Panc1 (cell line): ENCODE measurements at regions not wholly inside any gene's neighbourhood (a gene's known extent, or its start where the extent isn't known, plus 50 kb on each side); places are given as distances from the start of the nearest gene placed in this dataset.
"Not testable (repeated sequence)": the region's sequence is repeated elsewhere in the genome, so short reads cannot be mapped to it uniquely, and the experiment has no call there.

Experiments
- ATAC-seq: fragments of 200-7000 bp; cut with Tn5 transposase; 2 replicates; pipeline ENCODE4 v1.9.1; 2020; ENCODE audit warnings: mild to moderate bottlenecking, moderate library complexity
- BruUV-seq: library from RNA; stranded (reverse); fragments of 400-500 nt; replicated peaks from 2 replicates; lab custom pipeline; 2021; lab: Mats Ljungman, UMichigan
- CTCF ChIA-PET: fragments of 300-600 bp; sonication (Branson Sonifier 250); formaldehyde crosslinking; loops from one replicate; lab custom pipeline; 2022; ENCODE audit warnings: antibody characterized with exemption; lab: Charles Lee
- POLR2A ChIA-PET: fragments of 300-600 bp; sonication (Branson Sonifier 250); formaldehyde crosslinking; loops from one replicate; lab custom pipeline; 2022; ENCODE audit warnings: antibody characterized with exemption; lab: Charles Lee
- DNase-seq: peaks from one replicate; pipeline ENCODE4 v3.0.0-alpha.2; 2010; ENCODE audit warnings: low read depth, low spot score
- H3K27ac ChIP-seq: 2 replicates; pipeline ENCODE4 v1.5.1; 2011; ENCODE audit warnings: mild to moderate bottlenecking, low read length, inconsistent platforms
- H3K27me3 ChIP-seq: fragments of 200-500 bp; sonication (Bioruptor generic); 2 replicates; pipeline ENCODE4 v1.6.0; 2014; ENCODE audit warnings: low read length, inconsistent platforms; ENCODE audit not compliant: control insufficient read depth, insufficient read depth
- H3K36me3 ChIP-seq: fragments of 200-500 bp; sonication (Bioruptor generic); 2 replicates; pipeline ENCODE4 v1.5.1; 2014; ENCODE audit warnings: inconsistent platforms, mild to moderate bottlenecking, low read length, moderate library complexity; ENCODE audit not compliant: control insufficient read depth, insufficient read depth
- H3K4me1 ChIP-seq: 2 replicates; pipeline ENCODE4 v1.5.1; 2011; ENCODE audit warnings: inconsistent platforms, mild to moderate bottlenecking, low read length, moderate library complexity; ENCODE audit not compliant: control insufficient read depth, insufficient read depth
- H3K4me3 ChIP-seq, 2 experiments: 2 replicates each; pipeline ENCODE4 v1.5.1; 2011 to 2012; ENCODE audit warnings: low read depth in 2 of 2, low read length in 2 of 2, mild to moderate bottlenecking in 2 of 2, inconsistent platforms in 1 of 2, moderate library complexity in 1 of 2
- H3K9me3 ChIP-seq: fragments of 200-500 bp; sonication (Bioruptor generic); 2 replicates; pipeline ENCODE4 v1.5.1; 2014; ENCODE audit warnings: low read depth, mild to moderate bottlenecking, inconsistent platforms, low read length, moderate library complexity; ENCODE audit not compliant: control insufficient read depth, insufficient read depth
- CTCF ChIP-seq: fragments of 450-650 bp; IDR thresholded peaks from 2 replicates; pipeline ENCODE4 v1.5.1; 2017; ENCODE audit warnings: mild to moderate bottlenecking
- POLR2AphosphoS5 ChIP-seq: IDR thresholded peaks from 2 replicates; pipeline ENCODE4 v1.6.1; 2012; ENCODE audit warnings: mild to moderate bottlenecking, low read depth, low read length, moderate library complexity
- REST ChIP-seq, 2 experiments: IDR thresholded peaks; 2 replicates each; pipeline ENCODE4 v1.6.1; 2011 to 2012; ENCODE audit warnings: low read depth in 2 of 2, control low read depth in 1 of 2, low read length in 1 of 2, mild to moderate bottlenecking in 1 of 2, moderate library complexity in 1 of 2; ENCODE audit not compliant: insufficient read depth in 1 of 2
- SIN3A ChIP-seq: IDR thresholded peaks from 2 replicates; pipeline ENCODE4 v1.6.1; 2012; ENCODE audit warnings: low read depth, mild to moderate bottlenecking, low read length, moderate library complexity, borderline replicate concordance; ENCODE audit not compliant: insufficient read depth
- TCF7L2 ChIP-seq: IDR thresholded peaks from 2 replicates; pipeline ENCODE4 v1.6.1; 2011; ENCODE audit warnings: mild to moderate bottlenecking, low read depth, low read length, inconsistent platforms
- in situ Hi-C: cut with HindIII; loops from 2 replicates; pipeline ENCODE4 v1.10.0; 2016; ENCODE audit warnings: low sequenced_read_pairs, low pct_unique_long_range_greater_than_20kb
- intact Hi-C: fragments of 100-400 bp; cut with micrococcal nuclease; formaldehyde crosslinking; loops from one replicate; pipeline ENCODE4 v1.10.0; 2022; ENCODE audit not compliant: unreplicated experiment

- POLR2A ChIA-PET, result no interaction called here
- no peaks in the 10 kb centered on the region for H3K9me3 ChIP-seq
- H3K36me3 ChIP-seq, result no peaks in the 10 kb centered on the region
- TF ChIP-seq TCF7L2 (no peak), POLR2AphosphoS5 (no peak), SIN3A (no peak), REST (IDR thresholded peaks at IDR 0.05; ENCODE audit: insufficient read depth in 1 of 2, low read depth in 2 of 2, low read length in 1 of 2) (no peak), CTCF (no peak)
- no peaks in the 10 kb centered on the region for H3K4me1 ChIP-seq
- in situ Hi-C loops, result no loop called here
- intact Hi-C loops, result no loop called here
- no peak overlapping the region for H3K4me3 ChIP-seq
- H3K27ac ChIP-seq, result no peak overlapping the region
- peaks cover 2% of the 10 kb centered on the region; the same call in 1 of the 2 replicates for H3K27me3 ChIP-seq
- DNase-seq, result no peak
- BruUV-seq, result no TSS peak
- CTCF ChIA-PET, result no interaction called here
- no peak for ATAC-seq
These were observed 584.6 kb downstream of the ALG10 start for GRCh38 chr12:34606749-34607519.

GRCh38 chr12:34607520-34608195, 585.4 kb downstream of the ALG10 start:
- no peak for DNase-seq
- Histone ChIP-seq H3K27me3 (peaks cover under 1% of the 10 kb centered on the region; the same call in 1 of the 2 replicates), H3K27ac (no peak overlapping the region), H3K9me3 (no peaks in the 10 kb centered on the region), H3K4me3 (no peak overlapping the region), H3K4me1 (no peaks in the 10 kb centered on the region), H3K36me3 (no peaks in the 10 kb centered on the region)
- in situ Hi-C loops, result no loop called here
- no TSS peak for BruUV-seq
- TF ChIP-seq TCF7L2 (no peak), CTCF (no peak), REST (IDR thresholded peaks at IDR 0.05; ENCODE audit: insufficient read depth in 1 of 2, low read depth in 2 of 2, low read length in 1 of 2) (no peak), POLR2AphosphoS5 (no peak), SIN3A (no peak)
- intact Hi-C loops, result no loop called here
- ChIA-PET CTCF (no interaction called here), POLR2A (no interaction called here)
- no peak for ATAC-seq

GRCh38 chr12:34613988-34614387, 591.7 kb downstream of the ALG10 start:
- in situ Hi-C loops, BruUV-seq, H3K4me1 ChIP-seq, H3K27ac ChIP-seq, H3K36me3 ChIP-seq, ATAC-seq, H3K27me3 ChIP-seq, H3K4me3 ChIP-seq, DNase-seq, POLR2A ChIA-PET, H3K9me3 ChIP-seq, CTCF ChIA-PET: not testable (repeated sequence)
- intact Hi-C loops, result loop anchor here (5.0 to 10.0 kb wide), 2 partner anchors 42 to 69 kb away; no protein-coding TSS in a partner anchor
